ENCODE measurements at regions not wholly inside any gene's neighbourhood (a gene's known extent, or its start where the extent isn't known, plus 50 kb on each side); places are given as distances from the start of the nearest gene placed in this dataset.
A peak's percentile ranks its signal among the peaks of the same experiment; 100 is the strongest.

DNA sequence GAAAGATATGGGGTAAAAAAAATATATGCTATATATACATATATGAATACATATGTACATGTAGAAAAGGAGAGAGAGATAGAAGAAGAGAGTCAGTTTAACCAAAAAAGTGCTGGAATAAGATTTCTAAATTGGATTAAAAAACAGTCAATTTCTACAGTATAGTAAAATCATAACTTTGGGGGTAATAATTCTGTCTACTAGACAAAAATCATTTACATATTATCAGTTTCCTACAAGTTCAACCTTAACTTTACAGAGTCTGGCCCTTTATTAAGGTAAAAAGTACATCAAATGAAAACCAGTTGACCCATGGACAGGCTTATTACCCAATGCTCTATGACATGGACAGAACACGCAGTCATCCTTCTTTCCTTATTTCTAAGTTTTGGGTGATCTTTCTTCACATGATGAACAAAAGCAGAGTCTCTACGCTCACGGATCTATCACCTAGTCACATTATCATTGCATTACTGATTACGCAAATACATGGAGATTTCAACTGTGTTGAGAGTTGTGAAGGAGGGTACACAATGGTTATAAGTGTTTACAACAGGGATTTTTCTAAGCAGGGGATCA lies 63.9 kb upstream of the SMIM36 start:
- Histone ChIP-seq H3K9me2 (replicated peaks; ENCODE audit: insufficient read depth, low read length) (no peaks in the 10 kb centered on the region), H3K4me3 (ENCODE audit: low read length) (no peak overlapping the region), H3K27ac (ENCODE audit: low read length) (no peak overlapping the region), H3K9me3 (ENCODE audit: low read length) (no peaks in the 10 kb centered on the region), H4K20me1 (ENCODE audit: insufficient read depth, low read depth, low read length) (no peaks in the 10 kb centered on the region), H3K4me2 (ENCODE audit: low read depth, low read length, poor library complexity, severe bottlenecking) (no peak overlapping the region), H3K4me1 (ENCODE audit: low read length) (peaks cover 30% of the 10 kb centered on the region), H2AFZ (ENCODE audit: low read length) (no peak overlapping the region), H3K79me2 (ENCODE audit: low read length) (no peaks in the 10 kb centered on the region), H3K36me3 (ENCODE audit: insufficient read depth, low read length) (no peaks in the 10 kb centered on the region), H3K27me3 (ENCODE audit: low read length) (no peaks in the 10 kb centered on the region), H3K9ac (ENCODE audit: low read length) (no peak overlapping the region)
- no peak for DNase-seq

DNA sequence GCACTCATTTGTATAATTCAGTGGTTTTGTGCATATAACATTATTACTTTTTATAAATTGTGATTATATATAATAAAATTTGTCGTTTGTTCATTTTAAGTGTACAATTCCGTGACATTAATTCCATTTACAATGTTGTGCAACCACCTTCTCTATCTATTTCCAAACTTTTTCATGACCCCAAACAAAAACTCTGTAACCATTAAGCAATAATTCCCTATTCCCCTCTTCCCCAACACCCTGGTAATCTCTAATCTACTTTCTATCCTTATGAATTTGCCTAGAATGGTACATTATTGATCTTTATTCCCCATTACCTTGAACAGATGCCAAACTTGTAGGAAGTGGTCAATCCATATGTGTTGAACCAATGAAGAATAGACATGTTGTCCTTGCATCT lies 61.3 kb upstream of the SMIM36 start:
- no peak overlapping the region for H3K9ac ChIP-seq (ENCODE audit: low read length)
- peaks cover 32% of the 10 kb centered on the region for H3K4me1 ChIP-seq (ENCODE audit: low read length)
- no peaks in the 10 kb centered on the region for H3K9me2 ChIP-seq (replicated peaks; ENCODE audit: insufficient read depth, low read length)
- no peaks in the 10 kb centered on the region for H3K27me3 ChIP-seq (ENCODE audit: low read length)
- no peaks in the 10 kb centered on the region for H3K9me3 ChIP-seq (ENCODE audit: low read length)
- H3K4me3 ChIP-seq (ENCODE audit: low read length): no peak overlapping the region
- H3K79me2 ChIP-seq (ENCODE audit: low read length): no peaks in the 10 kb centered on the region
- H3K4me2 ChIP-seq (ENCODE audit: low read depth, low read length, poor library complexity, severe bottlenecking): no peak overlapping the region
- H3K36me3 ChIP-seq (ENCODE audit: insufficient read depth, low read length): no peaks in the 10 kb centered on the region
- H3K27ac ChIP-seq (ENCODE audit: low read length): no peak overlapping the region
- H4K20me1 ChIP-seq (ENCODE audit: insufficient read depth, low read depth, low read length): no peaks in the 10 kb centered on the region
- no peak overlapping the region for H2AFZ ChIP-seq (ENCODE audit: low read length)
- no peak for DNase-seq

DNA sequence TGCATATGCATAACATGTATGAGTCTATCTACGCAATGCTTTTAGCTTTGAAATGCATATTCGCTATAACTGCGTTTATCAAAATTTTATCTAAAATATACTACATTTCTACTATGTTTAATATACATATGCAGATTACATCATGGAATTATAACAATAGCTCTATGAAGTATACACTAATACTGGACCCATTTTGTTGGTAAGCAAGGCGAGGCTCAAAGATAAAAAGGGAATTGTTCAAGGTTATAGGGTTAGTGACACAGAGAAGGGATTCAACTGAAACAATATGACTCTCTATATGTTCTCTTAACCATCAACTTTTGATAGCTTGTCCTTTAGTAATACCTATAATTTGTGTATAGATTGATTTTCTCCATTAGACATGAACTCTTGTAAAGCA lies 60.9 kb upstream of the SMIM36 start:
- DNase-seq: no peak
- peaks cover 28% of the 10 kb centered on the region for H3K4me1 ChIP-seq (ENCODE audit: low read length)
- H3K27me3 ChIP-seq (ENCODE audit: low read length): no peaks in the 10 kb centered on the region
- H3K4me2 ChIP-seq (ENCODE audit: low read depth, low read length, poor library complexity, severe bottlenecking): no peak overlapping the region
- H3K9me3 ChIP-seq (ENCODE audit: low read length): no peaks in the 10 kb centered on the region
- no peaks in the 10 kb centered on the region for H3K36me3 ChIP-seq (ENCODE audit: insufficient read depth, low read length)
- no peaks in the 10 kb centered on the region for H4K20me1 ChIP-seq (ENCODE audit: insufficient read depth, low read depth, low read length)
- no peaks in the 10 kb centered on the region for H3K79me2 ChIP-seq (ENCODE audit: low read length)
- no peak overlapping the region for H3K27ac ChIP-seq (ENCODE audit: low read length)
- no peak overlapping the region for H3K9ac ChIP-seq (ENCODE audit: low read length)
- no peaks in the 10 kb centered on the region for H3K9me2 ChIP-seq (replicated peaks; ENCODE audit: insufficient read depth, low read length)
- H3K4me3 ChIP-seq (ENCODE audit: low read length): no peak overlapping the region
- no peak overlapping the region for H2AFZ ChIP-seq (ENCODE audit: low read length)

DNA sequence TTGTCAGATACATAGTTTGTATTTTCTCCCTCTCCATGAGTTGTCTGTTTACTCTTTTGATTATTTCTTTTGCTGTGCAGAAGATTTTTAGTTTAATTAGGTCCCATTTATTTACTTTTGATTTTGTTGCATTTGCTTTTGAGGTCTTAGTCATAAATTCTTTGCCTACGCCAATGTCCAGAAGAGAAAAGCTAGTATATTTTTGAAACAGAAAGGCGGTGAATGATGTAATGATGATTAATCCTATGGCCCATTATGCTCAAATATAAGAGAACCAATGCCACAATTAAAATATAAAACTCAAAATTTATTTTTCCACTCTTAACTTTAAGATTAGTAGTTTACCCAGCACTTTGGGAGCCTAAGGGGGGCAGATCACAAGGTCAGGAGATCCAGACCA lies 59.8 kb upstream of the SMIM36 start:
- H3K4me2 ChIP-seq (ENCODE audit: low read depth, low read length, poor library complexity, severe bottlenecking): no peak overlapping the region
- no peaks in the 10 kb centered on the region for H3K9me2 ChIP-seq (replicated peaks; ENCODE audit: insufficient read depth, low read length)
- no peaks in the 10 kb centered on the region for H3K36me3 ChIP-seq (ENCODE audit: insufficient read depth, low read length)
- no peaks in the 10 kb centered on the region for H3K27me3 ChIP-seq (ENCODE audit: low read length)
- H3K27ac ChIP-seq (ENCODE audit: low read length): no peak overlapping the region
- no peak overlapping the region for H2AFZ ChIP-seq (ENCODE audit: low read length)
- no peak for DNase-seq
- H3K79me2 ChIP-seq (ENCODE audit: low read length): no peaks in the 10 kb centered on the region
- peaks cover 17% of the 10 kb centered on the region for H3K4me1 ChIP-seq (ENCODE audit: low read length)
- H3K9ac ChIP-seq (ENCODE audit: low read length): no peak overlapping the region
- H3K4me3 ChIP-seq (ENCODE audit: low read length): no peak overlapping the region
- no peaks in the 10 kb centered on the region for H4K20me1 ChIP-seq (ENCODE audit: insufficient read depth, low read depth, low read length)
- no peaks in the 10 kb centered on the region for H3K9me3 ChIP-seq (ENCODE audit: low read length)

DNA sequence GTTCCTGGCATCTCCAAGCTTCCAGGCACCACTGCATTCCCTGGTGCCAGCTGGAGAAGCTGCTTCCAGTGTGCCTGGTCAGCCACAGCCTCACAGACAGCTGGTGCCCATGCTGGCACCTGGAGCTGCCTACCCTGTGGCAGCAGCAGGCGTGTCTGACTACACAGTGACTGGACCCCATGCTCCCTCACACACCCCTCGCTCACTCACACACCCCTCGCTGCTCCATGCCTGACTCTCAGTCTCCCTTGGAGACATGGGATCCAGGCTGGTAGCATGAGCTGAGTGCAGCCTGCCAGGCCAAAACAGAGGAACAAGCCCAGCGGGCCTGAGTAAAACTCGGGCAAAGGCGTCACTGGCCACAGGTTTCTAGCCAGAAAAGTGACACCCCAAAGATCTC lies 59.1 kb upstream of the SMIM36 start:
- H3K9me2 ChIP-seq (replicated peaks; ENCODE audit: insufficient read depth, low read length): no peaks in the 10 kb centered on the region
- H3K9ac ChIP-seq (ENCODE audit: low read length): no peak overlapping the region
- H3K79me2 ChIP-seq (ENCODE audit: low read length): no peaks in the 10 kb centered on the region
- H3K4me3 ChIP-seq (ENCODE audit: low read length): no peak overlapping the region
- H3K27me3 ChIP-seq (ENCODE audit: low read length): no peaks in the 10 kb centered on the region
- H3K36me3 ChIP-seq (ENCODE audit: insufficient read depth, low read length): no peaks in the 10 kb centered on the region
- no peak overlapping the region for H2AFZ ChIP-seq (ENCODE audit: low read length)
- peaks cover 13% of the 10 kb centered on the region for H3K4me1 ChIP-seq (ENCODE audit: low read length)
- H3K27ac ChIP-seq (ENCODE audit: low read length): no peak overlapping the region
- H3K4me2 ChIP-seq (ENCODE audit: low read depth, low read length, poor library complexity, severe bottlenecking): peak overlapping the region; percentile 28
- no peaks in the 10 kb centered on the region for H4K20me1 ChIP-seq (ENCODE audit: insufficient read depth, low read depth, low read length)
- H3K9me3 ChIP-seq (ENCODE audit: low read length): no peaks in the 10 kb centered on the region
- no peak for DNase-seq

DNA sequence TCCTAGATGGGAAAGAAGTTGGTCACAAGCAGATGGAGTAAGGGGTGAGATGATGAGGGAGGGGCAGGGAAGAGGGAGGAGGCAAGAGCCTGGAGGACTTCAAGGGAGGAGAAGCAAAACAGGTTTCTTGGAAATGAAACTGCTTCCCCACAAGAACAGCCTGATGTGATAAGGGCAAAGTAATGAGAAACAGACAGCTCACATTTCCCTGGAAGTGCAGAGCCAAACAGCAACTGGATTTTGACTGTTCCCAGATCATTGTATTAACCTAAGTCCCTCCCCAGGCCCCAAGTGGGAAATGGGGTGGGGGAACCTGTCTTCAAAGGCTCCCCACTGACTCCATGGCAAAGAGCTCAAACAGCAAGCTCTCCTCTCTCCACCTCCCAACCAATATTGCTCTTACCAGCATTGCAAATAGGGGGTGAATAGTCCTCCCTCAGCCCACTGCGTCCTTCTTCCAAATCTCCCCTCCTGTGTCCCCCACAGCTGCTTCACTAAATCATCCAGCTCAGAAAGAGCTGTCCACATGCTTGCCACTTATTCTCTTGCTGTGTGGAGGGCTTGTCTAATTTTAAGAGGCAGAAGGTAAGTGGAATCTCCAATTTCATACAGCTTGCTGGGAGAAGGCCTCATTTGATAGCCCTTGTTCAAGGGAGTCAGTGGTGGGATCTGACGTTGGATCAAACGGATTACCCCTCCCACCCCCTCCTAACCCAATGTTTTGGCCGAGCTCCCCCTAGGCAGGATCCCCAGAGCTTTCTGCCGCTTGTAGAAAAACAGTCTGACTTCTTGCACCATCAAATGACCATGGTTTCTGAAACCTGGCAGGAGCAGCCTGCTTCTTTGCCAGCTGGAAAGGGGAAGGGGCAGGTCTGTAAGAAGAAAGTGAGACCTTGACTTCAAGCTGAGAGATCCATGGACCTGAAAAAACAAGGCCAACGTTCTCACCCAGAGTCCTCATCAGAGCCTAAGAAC lies 56.3 kb upstream of the SMIM36 start:
- no peak overlapping the region for H3K9ac ChIP-seq (ENCODE audit: low read length)
- H4K20me1 ChIP-seq (ENCODE audit: insufficient read depth, low read depth, low read length): no peaks in the 10 kb centered on the region
- no peak overlapping the region for H3K27ac ChIP-seq (ENCODE audit: low read length)
- no peaks in the 10 kb centered on the region for H3K79me2 ChIP-seq (ENCODE audit: low read length)
- H2AFZ ChIP-seq (ENCODE audit: low read length): no peak overlapping the region
- H3K9me3 ChIP-seq (ENCODE audit: low read length): no peaks in the 10 kb centered on the region
- H3K27me3 ChIP-seq (ENCODE audit: low read length): no peaks in the 10 kb centered on the region
- no peaks in the 10 kb centered on the region for H3K36me3 ChIP-seq (ENCODE audit: insufficient read depth, low read length)
- no peak overlapping the region for H3K4me2 ChIP-seq (ENCODE audit: low read depth, low read length, poor library complexity, severe bottlenecking)
- H3K4me1 ChIP-seq (ENCODE audit: low read length): peaks cover 13% of the 10 kb centered on the region
- H3K9me2 ChIP-seq (replicated peaks; ENCODE audit: insufficient read depth, low read length): no peaks in the 10 kb centered on the region
- no peak overlapping the region for H3K4me3 ChIP-seq (ENCODE audit: low read length)
- no peak for DNase-seq

DNA sequence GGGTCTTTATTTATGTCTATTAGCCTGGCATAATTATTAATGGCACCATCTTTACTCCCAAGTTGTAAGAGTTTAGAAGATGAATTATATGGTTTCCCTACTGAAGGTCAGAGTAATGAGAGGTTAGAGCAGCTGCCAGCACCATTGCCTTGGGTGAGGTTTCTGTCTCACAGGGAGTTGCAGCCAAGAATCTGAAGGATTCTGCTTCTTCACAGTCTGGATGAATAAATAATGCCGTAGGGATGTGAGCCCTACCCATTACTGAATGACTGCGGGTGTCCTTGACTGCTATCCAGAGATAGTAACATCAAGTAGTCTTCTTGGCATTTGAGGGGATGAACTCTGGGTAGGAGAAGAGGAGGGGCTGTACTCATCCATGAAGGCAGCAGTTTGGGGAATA lies 52.8 kb upstream of the SMIM36 start:
- no peaks in the 10 kb centered on the region for H3K27me3 ChIP-seq (ENCODE audit: low read length)
- no peak overlapping the region for H3K4me2 ChIP-seq (ENCODE audit: low read depth, low read length, poor library complexity, severe bottlenecking)
- no peak for DNase-seq
- H3K4me3 ChIP-seq (ENCODE audit: low read length): no peak overlapping the region
- H4K20me1 ChIP-seq (ENCODE audit: insufficient read depth, low read depth, low read length): no peaks in the 10 kb centered on the region
- H3K36me3 ChIP-seq (ENCODE audit: insufficient read depth, low read length): no peaks in the 10 kb centered on the region
- no peaks in the 10 kb centered on the region for H3K9me3 ChIP-seq (ENCODE audit: low read length)
- H3K9ac ChIP-seq (ENCODE audit: low read length): no peak overlapping the region
- no peak overlapping the region for H2AFZ ChIP-seq (ENCODE audit: low read length)
- no peak overlapping the region for H3K27ac ChIP-seq (ENCODE audit: low read length)
- H3K9me2 ChIP-seq (replicated peaks; ENCODE audit: insufficient read depth, low read length): no peaks in the 10 kb centered on the region
- H3K79me2 ChIP-seq (ENCODE audit: low read length): no peaks in the 10 kb centered on the region
- H3K4me1 ChIP-seq (ENCODE audit: low read length): no peaks in the 10 kb centered on the region

DNA sequence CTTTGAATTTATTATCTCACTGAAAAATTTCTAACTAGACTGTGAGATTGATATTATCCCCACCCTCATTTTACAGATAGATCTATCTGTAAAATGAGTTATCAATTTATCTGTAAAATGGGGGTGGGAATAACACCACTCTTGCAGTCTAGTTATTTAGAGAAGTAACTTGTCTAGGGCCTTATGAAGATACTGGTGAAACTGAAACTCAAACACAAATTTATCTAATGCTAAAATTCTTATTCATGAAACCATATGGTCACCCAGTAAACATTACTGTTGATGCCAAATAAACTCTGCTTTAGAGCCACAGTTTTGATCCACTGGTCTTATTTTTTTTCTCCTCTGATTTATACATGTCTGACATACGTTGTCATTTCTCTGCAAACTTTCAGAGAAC lies 52.1 kb upstream of the SMIM36 start:
- H3K9me3 ChIP-seq (ENCODE audit: low read length): no peaks in the 10 kb centered on the region
- H3K36me3 ChIP-seq (ENCODE audit: insufficient read depth, low read length): no peaks in the 10 kb centered on the region
- no peak for DNase-seq
- H3K4me2 ChIP-seq (ENCODE audit: low read depth, low read length, poor library complexity, severe bottlenecking): no peak overlapping the region
- no peak overlapping the region for H3K27ac ChIP-seq (ENCODE audit: low read length)
- H3K9ac ChIP-seq (ENCODE audit: low read length): no peak overlapping the region
- no peaks in the 10 kb centered on the region for H4K20me1 ChIP-seq (ENCODE audit: insufficient read depth, low read depth, low read length)
- no peak overlapping the region for H2AFZ ChIP-seq (ENCODE audit: low read length)
- no peak overlapping the region for H3K4me3 ChIP-seq (ENCODE audit: low read length)
- H3K79me2 ChIP-seq (ENCODE audit: low read length): no peaks in the 10 kb centered on the region
- no peaks in the 10 kb centered on the region for H3K9me2 ChIP-seq (replicated peaks; ENCODE audit: insufficient read depth, low read length)
- H3K27me3 ChIP-seq (ENCODE audit: low read length): no peaks in the 10 kb centered on the region
- H3K4me1 ChIP-seq (ENCODE audit: low read length): no peaks in the 10 kb centered on the region

Measured in Karpas-422 (cell line).